Epithelial cell of prostate (primary cell): ENCODE measurements at regions not wholly inside any gene's neighbourhood (a gene's known extent, or its start where the extent isn't known, plus 50 kb on each side); places are given as distances from the start of the nearest gene placed in this dataset.

Experiments used
- DNase-seq: peaks from one replicate; pipeline ENCODE4 v3.0.0-alpha.2; 2011; ENCODE audit warnings: low read depth, low spot score
- H3K27ac ChIP-seq: fragments of 450-650 bp; 2 replicates; pipeline ENCODE4 v1.5.1; 2017; ENCODE audit warnings: mild to moderate bottlenecking

DNA sequence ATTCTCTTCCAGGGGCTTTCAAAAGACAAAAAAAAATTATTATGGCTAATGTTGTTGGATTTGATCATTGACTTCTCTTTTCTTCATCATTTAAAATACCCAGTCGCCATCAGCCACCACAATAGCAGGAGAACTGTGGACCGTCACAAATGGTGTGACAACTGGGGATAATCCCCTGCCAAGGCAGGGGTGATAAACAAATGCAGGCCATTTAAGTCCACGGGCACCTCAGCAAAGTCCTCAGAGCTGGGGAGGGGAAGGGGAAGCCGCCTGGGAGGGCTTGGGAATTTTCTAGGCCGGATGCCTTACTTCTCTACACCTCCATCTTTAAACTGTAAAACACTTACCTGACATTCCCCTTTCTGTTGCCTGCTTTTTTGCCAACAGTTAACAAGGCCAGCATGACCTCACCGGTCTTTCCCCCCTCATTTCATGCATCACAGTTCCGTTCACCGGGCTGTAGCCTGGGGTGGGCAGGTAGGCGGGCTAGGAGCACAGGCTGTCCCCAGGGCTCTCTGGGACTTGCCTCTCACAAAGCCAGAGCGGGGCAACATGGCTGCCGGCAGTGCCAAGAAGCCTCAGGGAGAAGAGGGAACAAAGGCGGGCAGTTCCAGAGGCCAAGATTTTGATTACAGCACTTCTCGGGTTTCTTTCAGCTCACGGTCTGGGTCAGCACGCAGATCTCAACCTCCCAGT, 820.4 kb downstream of the BCL11A start:
- no peak for DNase-seq
- H3K27ac ChIP-seq: no peak overlapping the region

DNA sequence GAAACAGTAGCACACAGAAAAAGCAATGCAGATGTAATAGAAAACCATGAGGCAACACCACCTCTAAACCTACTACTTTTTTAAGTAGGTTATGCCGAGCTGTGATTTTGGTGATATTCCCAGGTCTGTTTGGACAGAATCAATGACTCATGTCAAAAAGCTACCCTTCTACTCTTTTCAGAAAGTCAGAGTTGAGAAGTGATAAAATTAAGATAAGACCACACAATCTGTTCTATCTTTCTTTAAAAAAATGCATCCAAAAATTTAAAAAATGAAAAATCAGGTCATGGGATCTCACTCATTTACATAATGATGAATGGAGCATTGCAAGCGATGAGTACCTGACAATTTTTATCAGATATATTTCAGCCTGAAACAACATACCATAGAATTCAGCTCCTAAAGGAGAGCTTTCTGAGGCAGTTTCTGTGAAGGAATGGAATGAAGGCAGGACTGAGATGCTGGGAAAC, 826.3 kb downstream of the BCL11A start:
- no peak overlapping the region for H3K27ac ChIP-seq
- DNase-seq: no peak

DNA sequence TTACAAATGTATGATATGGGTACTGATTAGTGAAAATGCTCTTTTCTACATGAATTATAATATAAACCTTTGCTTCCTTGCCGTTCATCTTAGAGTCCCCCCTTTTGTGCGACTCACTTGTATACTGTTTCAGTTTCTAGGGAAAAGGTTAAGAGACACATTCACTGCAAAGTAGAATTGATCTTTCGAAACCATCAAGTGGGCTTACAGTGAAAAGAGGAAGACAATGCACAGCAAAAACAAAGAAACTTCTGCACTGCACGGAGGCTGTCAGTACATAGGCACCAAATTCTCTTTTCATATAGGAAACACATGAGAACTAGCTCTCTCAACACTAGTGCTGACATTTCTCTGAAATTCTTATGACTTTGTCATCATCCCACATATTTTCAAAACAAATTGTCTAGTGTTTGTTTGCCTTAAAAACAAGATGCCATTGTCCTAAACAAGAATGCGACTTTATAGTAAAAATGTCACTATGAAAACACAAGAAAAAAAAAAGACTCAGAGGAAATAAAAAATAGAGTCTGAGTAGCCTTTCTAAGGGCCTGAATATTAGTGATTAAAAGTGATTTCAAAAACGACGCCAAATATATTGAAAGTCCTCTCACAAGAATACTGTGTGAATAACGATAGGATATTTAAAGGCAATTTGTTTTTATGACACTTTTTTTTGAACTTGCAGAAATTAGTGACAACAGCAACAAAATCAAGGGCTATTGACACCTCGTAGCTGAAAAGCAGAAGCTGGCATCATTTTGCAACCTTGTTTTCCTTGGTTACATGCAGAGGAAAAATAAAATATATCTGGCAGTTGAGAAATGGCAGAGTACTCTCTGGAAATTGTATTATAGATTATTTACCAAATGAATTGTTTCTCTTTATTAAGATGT, 827.0 kb downstream of the BCL11A start:
- no peak overlapping the region for H3K27ac ChIP-seq
- DNase-seq: no peak

DNA sequence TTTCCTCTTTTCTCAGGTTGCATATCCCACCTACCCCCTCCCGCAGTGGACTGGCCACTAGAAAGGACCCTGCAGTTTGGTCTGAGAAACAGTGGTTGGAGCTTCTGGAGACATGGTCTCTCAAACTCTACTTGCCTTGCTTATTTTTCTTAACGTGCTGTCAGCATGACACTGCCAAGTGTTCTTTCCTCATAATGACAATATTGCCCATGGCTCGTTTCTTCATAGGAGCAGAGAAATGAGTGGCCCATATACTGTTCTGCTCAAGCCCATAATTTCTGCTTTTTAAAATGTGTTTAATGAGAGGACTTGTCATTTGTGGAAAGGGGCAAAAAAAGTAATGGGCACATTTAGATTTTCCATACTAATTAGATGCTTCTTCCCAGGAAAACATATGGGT, 828.7 kb downstream of the BCL11A start:
- no peak overlapping the region for H3K27ac ChIP-seq
- DNase-seq: no peak

DNA sequence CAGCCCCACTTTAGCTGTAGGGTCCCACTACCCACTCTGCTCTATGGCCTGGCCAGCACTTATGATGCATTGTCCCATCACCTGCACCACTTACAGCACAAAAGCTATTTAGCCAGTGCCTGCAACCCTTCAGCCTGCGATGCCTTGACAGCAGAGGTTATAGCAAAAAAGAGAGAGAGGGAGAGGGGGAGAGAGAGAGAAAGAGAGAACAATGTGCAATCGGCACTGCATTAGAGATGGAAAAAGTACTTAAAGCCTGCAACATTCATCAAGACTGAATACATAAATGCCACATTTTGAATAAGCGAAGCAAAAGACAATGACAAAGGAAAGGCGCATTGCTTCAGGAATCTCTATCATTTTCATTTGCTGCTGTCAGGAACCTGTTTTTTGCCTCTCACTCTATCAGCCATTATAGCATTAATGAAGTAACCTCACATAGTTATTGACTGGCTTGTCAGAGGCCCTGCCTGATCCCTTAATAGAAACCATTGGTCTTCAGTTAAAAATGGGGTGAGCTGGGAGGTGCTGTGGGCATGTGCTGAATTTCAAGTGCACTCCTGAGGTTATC, 833.1 kb downstream of the BCL11A start:
- DNase-seq: no peak
- no peak overlapping the region for H3K27ac ChIP-seq

DNA sequence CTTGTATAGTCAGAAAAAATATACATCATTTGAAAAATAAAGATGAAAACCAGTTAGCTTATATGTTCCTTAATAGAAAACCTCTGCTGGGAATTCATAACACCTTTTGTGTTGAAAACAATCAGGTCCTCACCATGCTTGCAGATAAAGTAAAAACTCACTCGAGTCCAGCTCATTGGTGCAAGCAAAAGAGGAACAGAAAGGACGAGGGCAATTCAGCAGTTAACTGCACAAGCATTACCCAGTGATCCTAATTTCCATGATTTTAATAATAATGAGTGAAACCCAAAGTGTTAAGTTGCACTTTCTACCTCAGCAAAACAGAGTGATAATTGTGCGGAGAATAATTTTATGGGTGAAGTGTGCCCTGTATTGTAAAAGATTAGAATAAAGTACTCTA, 839.9 kb downstream of the BCL11A start:
- no peak overlapping the region for H3K27ac ChIP-seq
- DNase-seq: no peak

DNA sequence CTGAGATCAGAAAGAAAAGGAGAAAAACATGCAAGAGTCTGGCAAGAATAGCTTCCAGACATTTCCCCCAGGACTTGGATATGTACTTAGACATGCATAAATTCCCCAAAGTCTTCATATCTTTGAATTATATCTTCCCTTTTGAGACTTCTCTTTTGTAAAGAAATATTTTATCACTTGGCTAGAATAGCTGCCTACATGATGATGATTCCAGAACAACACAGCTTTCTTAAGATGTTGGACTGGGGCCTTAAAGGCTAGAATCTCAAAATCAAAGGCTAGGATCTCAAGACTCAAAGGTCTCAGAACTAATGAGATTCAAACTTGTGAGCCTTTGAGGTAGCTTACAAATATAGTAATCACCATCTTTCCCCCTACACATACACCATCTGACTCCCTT, 842.3 kb downstream of the BCL11A start:
- no peak for DNase-seq
- no peak overlapping the region for H3K27ac ChIP-seq

DNA sequence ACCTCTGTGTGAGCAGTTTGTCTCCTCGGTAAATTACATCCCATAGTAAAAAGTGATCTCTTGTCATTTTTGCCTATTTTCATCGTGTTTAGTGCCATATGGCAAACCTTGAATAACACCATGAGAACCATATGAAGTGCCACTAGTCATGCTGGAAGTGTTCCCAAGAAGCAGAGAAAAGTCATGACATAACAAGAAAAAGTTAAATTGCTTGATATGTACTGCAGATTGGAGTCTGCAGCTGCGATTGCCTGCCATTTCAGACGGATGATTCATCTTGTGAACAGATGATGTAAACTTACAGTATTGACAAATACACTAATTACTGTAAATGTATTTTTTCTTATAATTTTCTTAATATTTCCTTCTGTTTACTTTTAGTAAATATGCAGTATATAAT, 846.7 kb downstream of the BCL11A start:
- H3K27ac ChIP-seq: no peak overlapping the region
- no peak for DNase-seq

DNA sequence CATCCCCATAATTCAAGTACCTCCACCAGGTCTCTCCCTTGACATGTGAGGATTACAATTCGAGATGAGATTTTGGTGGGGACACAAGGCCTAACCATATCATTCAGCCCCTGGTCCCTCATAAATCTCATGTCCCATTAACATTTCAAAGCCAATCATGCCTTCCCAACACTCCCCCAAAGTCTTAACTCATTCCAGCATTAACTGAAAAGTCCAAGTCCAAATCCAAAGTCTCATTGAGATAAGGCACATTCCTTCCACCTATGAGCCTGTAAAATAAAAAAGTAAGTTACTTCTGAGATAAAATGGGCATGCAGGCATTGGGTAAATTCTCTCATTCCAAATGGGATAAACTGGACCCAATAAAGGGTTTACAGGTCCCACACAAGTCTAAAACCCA, 849.7 kb downstream of the BCL11A start:
- H3K27ac ChIP-seq: no peak overlapping the region
- no peak for DNase-seq

DNA sequence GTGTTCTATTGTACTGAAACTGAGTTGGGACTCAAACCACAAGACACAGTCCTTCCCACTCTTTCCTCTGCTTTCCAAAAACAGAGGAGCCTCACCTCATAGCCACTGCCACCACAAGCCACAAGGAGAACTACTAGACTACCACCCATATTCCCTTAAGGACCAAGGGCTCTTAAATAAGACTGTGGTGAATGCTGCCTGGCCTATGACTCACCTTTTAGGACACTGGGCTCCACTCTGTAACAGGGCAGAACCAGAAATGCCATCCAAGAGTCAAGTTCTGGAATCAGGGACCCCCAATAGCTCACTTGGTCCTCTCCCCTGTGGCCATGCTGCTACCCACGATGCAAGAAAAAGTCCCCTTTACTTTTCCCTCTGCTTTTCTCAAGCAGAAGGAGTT, 851.4 kb downstream of the BCL11A start:
- no peak for DNase-seq
- H3K27ac ChIP-seq: peak overlapping the region; percentile 44

DNA sequence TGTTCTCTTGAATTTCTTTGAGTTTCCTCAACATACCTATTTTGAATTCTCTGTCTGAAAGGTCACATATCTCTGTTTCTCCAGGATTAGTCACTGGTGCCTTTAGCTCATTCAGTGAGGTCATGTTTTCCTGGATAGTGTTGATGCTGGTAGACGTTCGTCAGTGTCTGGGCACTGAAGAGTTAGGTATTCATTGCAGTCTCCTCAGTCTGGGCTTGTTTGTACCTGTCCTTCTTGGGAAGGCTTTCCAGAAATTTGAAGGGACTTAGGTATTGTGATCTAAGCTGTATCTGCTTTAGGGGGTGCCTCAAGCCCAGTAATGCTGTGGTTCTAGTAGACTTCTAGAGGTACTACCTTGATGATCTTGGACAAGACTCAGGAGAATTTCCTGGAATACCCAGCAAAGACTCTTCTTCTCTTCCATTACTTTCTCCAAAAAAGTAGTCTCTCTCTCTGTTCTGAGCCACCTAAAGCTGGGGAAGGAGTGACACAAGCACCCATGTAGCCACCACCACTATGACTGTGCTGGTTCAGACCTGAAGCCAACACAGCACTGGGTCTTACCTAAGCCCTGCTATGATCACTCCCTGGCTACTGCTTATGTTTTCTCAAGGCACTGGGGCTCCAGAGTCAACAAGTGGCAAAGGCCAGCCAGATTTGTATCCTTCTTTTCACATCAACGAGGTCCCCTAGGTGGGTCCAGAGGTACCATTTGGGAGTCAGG, 852.0 kb downstream of the BCL11A start:
- peak overlapping the region; percentile 44 for H3K27ac ChIP-seq
- DNase-seq: peak; percentile 50

DNA sequence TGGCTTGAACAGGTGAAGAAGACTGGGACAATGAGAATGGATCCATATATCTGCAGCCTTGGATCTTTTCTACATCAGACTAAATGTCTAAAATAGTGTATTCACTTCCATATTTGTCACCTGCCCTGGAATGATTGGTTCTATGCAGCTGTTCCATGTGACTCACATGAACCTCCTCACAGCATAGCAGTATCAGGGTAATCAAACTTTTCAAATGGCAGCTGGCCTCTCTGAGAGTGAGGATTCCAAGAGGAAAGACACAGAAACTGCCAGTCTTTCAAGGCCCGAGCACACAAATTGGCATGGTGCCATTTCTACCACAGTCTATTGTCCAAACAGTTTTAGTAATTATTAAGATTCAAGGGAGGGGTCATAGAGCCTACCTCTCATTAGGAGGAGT, 859.3 kb downstream of the BCL11A start:
- H3K27ac ChIP-seq: no peak overlapping the region
- no peak for DNase-seq

DNA sequence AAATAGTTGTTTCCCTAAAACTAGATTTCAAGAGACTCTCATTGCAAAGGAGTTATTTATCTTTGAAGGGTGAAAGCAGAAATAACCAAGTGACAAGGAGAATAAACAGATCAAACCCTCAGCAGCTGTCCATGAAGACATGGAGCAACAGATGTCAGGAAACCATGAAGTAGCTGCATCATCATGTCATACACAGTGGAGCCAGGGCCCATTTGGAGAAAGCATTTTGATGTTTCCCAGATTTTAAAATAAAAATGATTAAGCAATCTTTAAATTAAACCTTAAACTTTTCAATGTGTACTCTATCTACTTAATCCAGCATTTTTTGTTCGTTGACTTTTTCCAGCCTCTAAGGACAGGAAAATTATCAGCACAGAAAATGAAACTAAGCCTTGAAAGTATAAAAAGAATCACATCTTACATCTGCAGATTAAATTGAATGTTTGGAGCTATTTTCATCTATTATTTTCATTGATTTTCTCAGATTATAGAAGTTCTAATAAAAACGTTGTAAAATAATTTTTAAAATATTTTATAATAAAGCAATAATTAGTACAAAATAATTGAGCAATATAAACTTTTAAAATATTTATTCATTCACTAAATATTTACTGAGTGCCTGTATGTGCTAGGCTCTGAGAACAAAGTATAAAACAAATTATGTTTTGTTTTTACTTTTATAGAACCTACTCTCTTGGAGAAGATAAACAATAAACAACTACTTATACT, 860.1 kb downstream of the BCL11A start:
- H3K27ac ChIP-seq: no peak overlapping the region
- DNase-seq: no peak

DNA sequence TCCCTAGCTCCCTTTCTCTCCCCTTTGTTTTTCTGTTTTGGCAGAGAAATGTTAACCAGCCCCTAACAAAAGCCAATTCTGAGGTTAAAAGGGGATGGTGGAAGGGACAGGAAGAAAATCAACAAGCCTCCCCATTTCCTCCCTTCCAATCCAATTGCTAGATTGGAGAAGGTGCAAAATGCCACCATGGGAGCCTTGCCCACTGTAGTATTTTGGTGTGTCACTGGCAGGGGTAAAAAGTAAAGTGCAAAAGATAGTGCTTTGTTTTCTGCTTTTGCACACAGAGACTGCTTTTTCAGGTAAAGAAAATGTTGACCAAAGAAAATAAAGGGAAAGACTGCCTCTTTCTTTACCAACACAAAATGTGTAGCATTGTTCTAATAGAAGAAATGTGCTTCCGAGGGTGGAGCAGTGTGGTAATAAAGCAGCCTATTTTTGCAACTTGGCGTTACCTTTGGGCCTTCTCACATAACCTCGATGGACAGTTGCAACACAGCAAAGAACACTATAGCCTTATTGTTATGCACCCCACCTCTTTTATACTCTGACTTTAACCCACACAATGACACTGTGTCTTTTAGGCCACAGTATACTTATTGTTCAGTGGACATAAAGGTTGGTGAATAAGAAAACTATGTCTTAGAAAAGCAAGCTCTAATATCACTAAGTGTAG, 861.8 kb downstream of the BCL11A start:
- no peak overlapping the region for H3K27ac ChIP-seq
- no peak for DNase-seq

DNA sequence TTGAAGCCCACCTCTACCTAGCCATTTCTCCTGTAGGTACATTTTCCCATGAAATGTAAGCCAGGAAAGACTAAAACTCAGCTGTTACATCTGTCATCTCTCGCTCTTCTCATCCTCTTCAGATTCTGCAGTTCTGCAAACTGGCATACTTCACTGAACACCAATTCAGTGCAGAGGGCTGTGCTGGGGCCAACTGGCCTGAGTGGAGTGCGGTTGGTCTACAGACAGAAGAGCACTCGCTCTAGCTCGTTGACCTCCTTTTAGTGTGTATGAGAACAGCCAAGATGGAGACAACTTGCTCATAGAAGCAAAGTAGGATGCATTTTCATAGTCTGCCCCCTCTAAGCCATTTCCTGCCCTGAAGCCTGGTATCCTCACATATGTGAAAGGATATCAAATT, 862.6 kb downstream of the BCL11A start:
- no peak for DNase-seq

DNA sequence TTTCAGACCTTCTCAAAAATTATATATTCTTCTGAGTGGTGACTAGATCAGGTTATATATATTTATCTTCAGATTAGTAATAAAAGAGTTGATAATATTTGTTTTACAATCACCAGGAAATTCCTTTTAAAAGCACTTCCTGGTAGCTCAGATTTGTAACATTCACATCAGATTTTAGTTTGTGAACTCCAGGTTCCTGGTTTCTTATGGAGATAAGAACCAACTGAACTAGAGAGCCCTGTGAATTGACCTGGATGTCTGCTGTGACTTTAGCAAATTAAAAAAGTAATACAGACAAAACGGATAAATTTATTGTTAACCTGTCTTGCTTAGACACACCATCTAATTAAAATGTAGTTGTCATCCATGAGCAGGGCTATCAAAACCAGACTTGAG, 868.7 kb downstream of the BCL11A start:
- no peak for DNase-seq
- no peak overlapping the region for H3K27ac ChIP-seq

More for the DNA sequence above, 862.6 kb downstream of the BCL11A start:
- H3K27ac ChIP-seq: no peak overlapping the region

DNA sequence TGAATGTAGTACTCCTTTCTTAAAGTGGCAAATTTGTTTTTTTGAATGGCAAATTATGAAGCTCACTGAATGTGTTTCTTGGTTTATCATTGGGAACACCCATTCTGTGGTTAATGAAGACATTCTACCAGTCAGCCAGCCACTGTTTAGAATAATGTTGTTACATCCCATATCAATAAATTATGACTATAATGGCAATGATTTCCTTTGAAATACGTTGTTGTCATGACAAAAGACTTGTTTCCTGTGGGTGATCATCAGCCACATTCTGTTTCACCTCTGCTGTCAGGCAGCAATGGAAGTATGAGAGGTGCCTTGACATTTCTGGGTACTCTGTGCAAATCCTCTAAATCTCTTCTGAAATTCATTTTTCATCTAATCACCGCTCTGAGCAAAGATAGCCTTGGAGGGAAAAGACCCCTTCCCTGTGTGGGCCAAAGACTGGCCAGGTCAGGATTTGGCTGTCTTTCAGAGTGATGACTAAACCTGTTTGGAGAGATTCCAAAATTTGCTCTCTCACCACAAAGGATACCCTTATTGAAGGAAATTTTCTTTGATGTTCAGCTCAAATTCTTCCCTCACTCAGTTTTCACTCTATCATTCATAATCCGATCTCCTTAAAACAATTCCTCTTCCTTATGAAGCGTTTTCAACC, 869.2 kb downstream of the BCL11A start:
- DNase-seq: no peak
- no peak overlapping the region for H3K27ac ChIP-seq

DNA sequence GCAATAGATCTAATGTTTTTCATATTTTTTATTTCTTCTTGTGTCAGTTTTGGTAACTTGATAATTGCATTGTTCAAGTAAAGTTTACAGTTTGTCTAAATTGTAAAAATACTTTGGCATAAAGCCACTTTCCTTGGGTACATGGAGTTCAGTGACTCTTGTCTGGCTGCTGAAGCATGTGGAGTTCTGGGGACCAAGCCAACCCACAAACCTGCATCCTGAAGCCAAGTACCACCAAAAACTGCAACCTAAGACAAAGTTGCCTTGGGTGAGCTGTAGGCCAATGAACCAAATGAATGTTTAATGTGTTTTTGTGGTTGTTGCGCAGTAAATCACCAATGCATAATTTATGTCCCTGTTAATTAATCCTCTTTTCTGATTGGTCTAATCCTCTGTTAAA, 872.6 kb downstream of the BCL11A start:
- DNase-seq: no peak
- no peak overlapping the region for H3K27ac ChIP-seq

DNA sequence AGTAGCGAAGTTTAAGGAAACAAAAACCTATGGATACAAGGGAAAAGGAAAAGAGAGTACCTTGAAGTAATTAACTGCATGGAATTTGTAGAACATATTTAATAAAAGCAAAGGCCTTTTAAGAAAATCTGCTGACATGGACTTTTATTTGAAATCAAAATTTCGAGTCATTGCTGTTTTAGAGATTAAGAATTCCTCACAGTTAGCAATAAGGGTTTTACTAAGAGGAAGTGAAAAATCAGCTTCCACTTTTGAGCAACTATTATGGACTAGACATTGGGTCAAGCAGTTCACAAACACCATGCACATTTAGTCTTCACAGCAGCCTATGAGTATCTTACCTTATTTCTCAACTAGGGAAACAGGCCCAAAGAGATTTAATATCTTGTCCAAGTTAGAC, 876.3 kb downstream of the BCL11A start:
- no peak for DNase-seq

More for the DNA sequence above, 876.3 kb downstream of the BCL11A start:
- H3K27ac ChIP-seq: no peak overlapping the region
